ENCODE measurements at regions not wholly inside any gene's neighbourhood (a gene's known extent, or its start where the extent isn't known, plus 50 kb on each side); places are given as distances from the start of the nearest gene placed in this dataset.

- DNase-seq (ENCODE audit: low read depth, low spot score), result no peak
- H3K9me3 ChIP-seq (ENCODE audit: control insufficient read depth, insufficient read depth, low read depth, low read length), result no peaks in the 10 kb centered on the region
- H3K36me3 ChIP-seq (ENCODE audit: control insufficient read depth, insufficient read depth, low read length), result no peaks in the 10 kb centered on the region
- in situ Hi-C loops (cut with HindIII; ENCODE audit: low pct_unique_long_range_greater_than_20kb, low sequenced_read_pairs), result no loop called here
- H3K4me3 ChIP-seq (ENCODE audit: low read depth in 2 of 2, low read length in 2 of 2), result no peak overlapping the region
- no peak overlapping the region for H3K27ac ChIP-seq (ENCODE audit: low read length)
- ChIA-PET POLR2A (no interaction called here), CTCF (no interaction called here)
- intact Hi-C loops (cut with micrococcal nuclease; ENCODE audit: unreplicated experiment), result no loop called here
- TF ChIP-seq REST (IDR thresholded peaks at IDR 0.05; ENCODE audit: insufficient read depth in 1 of 2, low read depth in 2 of 2, low read length in 1 of 2) (no peak), SIN3A (IDR thresholded peaks at IDR 0.05; ENCODE audit: borderline replicate concordance, insufficient read depth, low read depth, low read length) (no peak), CTCF (IDR thresholded peaks at IDR 0.05) (no peak), TCF7L2 (IDR thresholded peaks at IDR 0.05; ENCODE audit: low read depth, low read length) (no peak), POLR2AphosphoS5 (IDR thresholded peaks at IDR 0.05; ENCODE audit: low read depth, low read length) (no peak)
- no peaks in the 10 kb centered on the region for H3K4me1 ChIP-seq (ENCODE audit: control insufficient read depth, insufficient read depth, low read length)
- no peaks in the 10 kb centered on the region for H3K27me3 ChIP-seq (ENCODE audit: control insufficient read depth, insufficient read depth, low read length)
- BruUV-seq (replicated peaks), result no TSS peak
- no peak for ATAC-seq
Measured at GRCh38 chr3:88671573-88671972, 435.8 kb upstream of the EPHA3 start.

GRCh38 chr3:88677298-88677697, 430.1 kb upstream of the EPHA3 start:
- ATAC-seq, result no peak
- Histone ChIP-seq H3K9me3 (ENCODE audit: control insufficient read depth, insufficient read depth, low read depth, low read length) (no peaks in the 10 kb centered on the region), H3K4me1 (ENCODE audit: control insufficient read depth, insufficient read depth, low read length) (no peaks in the 10 kb centered on the region), H3K4me3 (ENCODE audit: low read depth in 2 of 2, low read length in 2 of 2) (no peak overlapping the region), H3K27ac (ENCODE audit: low read length) (no peak overlapping the region), H3K36me3 (ENCODE audit: control insufficient read depth, insufficient read depth, low read length) (no peaks in the 10 kb centered on the region), H3K27me3 (ENCODE audit: control insufficient read depth, insufficient read depth, low read length) (no peaks in the 10 kb centered on the region)
- no TSS peak for BruUV-seq (replicated peaks)
- CTCF ChIA-PET, result no interaction called here
- in situ Hi-C loops (cut with HindIII; ENCODE audit: low pct_unique_long_range_greater_than_20kb, low sequenced_read_pairs) (no loop called here), intact Hi-C loops (cut with micrococcal nuclease; ENCODE audit: unreplicated experiment) (no loop called here)
- POLR2A ChIA-PET, result no interaction called here
- no peak for DNase-seq (ENCODE audit: low read depth, low spot score)
- TF ChIP-seq TCF7L2 (IDR thresholded peaks at IDR 0.05; ENCODE audit: low read depth, low read length), result no peak
- TF ChIP-seq POLR2AphosphoS5 (IDR thresholded peaks at IDR 0.05; ENCODE audit: low read depth, low read length), result no peak
- no peak for TF ChIP-seq CTCF (IDR thresholded peaks at IDR 0.05)
- no peak for TF ChIP-seq SIN3A (IDR thresholded peaks at IDR 0.05; ENCODE audit: borderline replicate concordance, insufficient read depth, low read depth, low read length)
- TF ChIP-seq REST (IDR thresholded peaks at IDR 0.05; ENCODE audit: insufficient read depth in 1 of 2, low read depth in 2 of 2, low read length in 1 of 2), result no peak

Measured in Panc1 (cell line).